ENCODE measurements at regions not wholly inside any gene's neighbourhood (a gene's known extent, or its start where the extent isn't known, plus 50 kb on each side); places are given as distances from the start of the nearest gene placed in this dataset.

GRCh38 chr16:6016530-6017184 is 919.1 kb upstream of the EEF2KMT start:
- TF ChIP-seq CTCF (IDR thresholded peaks at IDR 0.05), result no peak
- TF ChIP-seq POLR2A (IDR thresholded peaks at IDR 0.05), result no peak
- TF ChIP-seq POLR2AphosphoS5 (IDR thresholded peaks at IDR 0.05), result no peak

All from breast epithelium (tissue), 3 donors.